GM23338 (cell line): ENCODE measurements at regions not wholly inside any gene's neighbourhood (a gene's known extent, or its start where the extent isn't known, plus 50 kb on each side); places are given as distances from the start of the nearest gene placed in this dataset.

Experiments
- ATAC-seq: fragments of 200-7000 bp; cut with Tn5 transposase; 3 replicates; pipeline ENCODE4 v1.9.1; 2020
- DNase-seq: peaks from one replicate; pipeline ENCODE4 v3.0.0-alpha.2; 2015; ENCODE audit warnings: low spot score
- H2AFZ ChIP-seq: fragments of 200-600 bp; sonication (generic); 2 replicates; pipeline ENCODE4 v1.8.0; 2016; ENCODE audit warnings: antibody characterized with exemption, mild to moderate bottlenecking, moderate library complexity
- H3F3A ChIP-seq: fragments of 200-600 bp; sonication (generic); replicated peaks from 2 replicates; pipeline ENCODE4 v1.8.0; 2017; ENCODE audit warnings: antibody characterized with exemption, mixed run types, low read depth
- H3K27ac ChIP-seq: fragments of 200-600 bp; sonication (generic); 2 replicates; pipeline ENCODE4 v1.6.1; 2016; ENCODE audit warnings: low read depth
- H3K27me3 ChIP-seq: fragments of 200-600 bp; sonication (generic); 2 replicates; pipeline ENCODE4 v1.8.0; 2016; ENCODE audit warnings: mild to moderate bottlenecking, mixed run types, moderate library complexity; ENCODE audit not compliant: insufficient read depth
- H3K36me3 ChIP-seq: fragments of 200-600 bp; sonication (generic); 2 replicates; pipeline ENCODE4 v1.8.0; 2016; ENCODE audit warnings: mild to moderate bottlenecking; ENCODE audit not compliant: insufficient read depth
- H3K4me1 ChIP-seq: fragments of 200-600 bp; sonication (generic); 2 replicates; pipeline ENCODE4 v1.8.0; 2016; ENCODE audit warnings: mild to moderate bottlenecking, moderate library complexity; ENCODE audit not compliant: insufficient read depth
- H3K4me2 ChIP-seq: fragments of 200-600 bp; sonication (generic); 2 replicates; pipeline ENCODE4 v1.7.1; 2017; ENCODE audit warnings: mixed run types
- H3K4me3 ChIP-seq: fragments of 200-600 bp; sonication (generic); 2 replicates; pipeline ENCODE4 v1.6.1; 2016; ENCODE audit warnings: mixed run types
- H3K79me2 ChIP-seq: fragments of 200-600 bp; sonication (generic); replicated peaks from 2 replicates; pipeline ENCODE4 v1.8.0; 2017; ENCODE audit warnings: mild to moderate bottlenecking; ENCODE audit not compliant: insufficient read depth
- H3K9me2 ChIP-seq: fragments of 200-600 bp; sonication (generic); 2 replicates; pipeline ENCODE4 v1.8.0; 2017; ENCODE audit not compliant: insufficient read depth
- H4K20me1 ChIP-seq: fragments of 200-600 bp; sonication (generic); replicated peaks from 2 replicates; pipeline ENCODE4 v1.8.0; 2017; ENCODE audit warnings: mild to moderate bottlenecking; ENCODE audit not compliant: insufficient read depth
- H3K27ac Mint-ChIP-seq: 2 replicates; pipeline ENCODE4 v1.8.0; 2020; ENCODE audit warnings: inconsistent platforms, mild to moderate bottlenecking, moderate library complexity, mixed read lengths
- H3K27me3 Mint-ChIP-seq: 3 replicates; pipeline ENCODE4 v1.8.0; 2022; ENCODE audit warnings: low read depth, mild to moderate bottlenecking, moderate library complexity, mixed read lengths, inconsistent platforms; ENCODE audit not compliant: insufficient read depth, poor library complexity
- H3K36me3 Mint-ChIP-seq: 3 replicates; pipeline ENCODE4 v1.8.0; 2021; ENCODE audit warnings: low read depth, mild to moderate bottlenecking, inconsistent platforms, moderate library complexity, mixed read lengths
- H3K4me1 Mint-ChIP-seq: 3 replicates; pipeline ENCODE4 v1.8.0; 2020; ENCODE audit warnings: mild to moderate bottlenecking, inconsistent platforms, mixed read lengths
- H3K4me3 Mint-ChIP-seq: 3 replicates; pipeline ENCODE4 v1.8.0; 2021; ENCODE audit warnings: moderate library complexity, mild to moderate bottlenecking, inconsistent platforms, mixed read lengths
- H3K9me3 Mint-ChIP-seq: 3 replicates; pipeline ENCODE4 v1.8.0; 2020; ENCODE audit warnings: moderate library complexity, mild to moderate bottlenecking, inconsistent platforms, mixed read lengths
- CREB1 ChIP-seq: fragments of 250-450 bp; sonication (Bioruptor Pico); IDR thresholded peaks from 2 replicates; pipeline ENCODE4 v1.5.0; 2020; ENCODE audit warnings: low read depth, mild to moderate bottlenecking, moderate library complexity
- CTCF ChIP-seq, 2 experiments: fragments of 200-600 bp in 1 of 2; sonication (generic) in 1 of 2; conservative IDR thresholded peaks; 2 replicates each; pipeline versions ENCODE4 v1.5.1 to v1.6.1; 2016 to 2017; ENCODE audit warnings: antibody characterized with exemption in 2 of 2, low read depth in 2 of 2, mild to moderate bottlenecking in 2 of 2, moderate library complexity in 1 of 2
- EZH2 ChIP-seq: fragments of 200-600 bp; sonication (generic); IDR thresholded peaks from one replicate; pipeline ENCODE4 v1.8.0; 2017; ENCODE audit warnings: antibody characterized with exemption, mild to moderate bottlenecking, low read depth; ENCODE audit not compliant: unreplicated experiment
- EZH2phosphoT487 ChIP-seq: fragments of 200-600 bp; sonication (generic); IDR thresholded peaks from one replicate; pipeline ENCODE4 v1.8.1; 2018; ENCODE audit warnings: antibody characterized with exemption; ENCODE audit not compliant: unreplicated experiment
- JUNB ChIP-seq: IDR thresholded peaks from one replicate; pipeline ENCODE4 v1.6.1; 2016; ENCODE audit warnings: antibody characterized with exemption; ENCODE audit not compliant: unreplicated experiment
- NANOG ChIP-seq: IDR thresholded peaks from 2 replicates; pipeline ENCODE4 v1.6.1; 2016; ENCODE audit warnings: antibody characterized with exemption, borderline replicate concordance
- STAT1 ChIP-seq: IDR thresholded peaks from one replicate; pipeline ENCODE4 v1.6.1; 2016; ENCODE audit warnings: antibody characterized with exemption; ENCODE audit not compliant: unreplicated experiment
- ZNF114 ChIP-seq: fragments of 250-450 bp; sonication (Bioruptor Pico); IDR thresholded peaks from 2 replicates; pipeline ENCODE4 v1.5.0; 2020; ENCODE audit warnings: mild to moderate bottlenecking, moderate library complexity
- ZNF331 ChIP-seq: fragments of 250-450 bp; sonication (Bioruptor Pico); IDR thresholded peaks from 2 replicates; pipeline ENCODE4 v1.5.0; 2020; ENCODE audit warnings: low read depth, mild to moderate bottlenecking, moderate library complexity
- ZNF462 ChIP-seq: fragments of 250-450 bp; sonication (Bioruptor Pico); IDR thresholded peaks from 2 replicates; pipeline ENCODE4 v1.5.0; 2020; ENCODE audit warnings: mild to moderate bottlenecking, moderate library complexity
- TF ChIP-seq, protein P1 (sequence below): IDR thresholded peaks from 2 replicates; pipeline ENCODE4 v1.6.1; 2016; ENCODE audit warnings: antibody characterized with exemption

GRCh38 chr11:121914508-121915059, 201.4 kb downstream of the BLID start (continued):
- TF ChIP-seq CTCF (conservative IDR thresholded peaks at IDR 0.05; ENCODE audit: low read depth in 2 of 2), result no peak
- no peak for TF ChIP-seq ZNF331 (CRISPR knock-in tag)
- TF ChIP-seq EZH2, result no peak
- TF ChIP-seq, protein P1, sequence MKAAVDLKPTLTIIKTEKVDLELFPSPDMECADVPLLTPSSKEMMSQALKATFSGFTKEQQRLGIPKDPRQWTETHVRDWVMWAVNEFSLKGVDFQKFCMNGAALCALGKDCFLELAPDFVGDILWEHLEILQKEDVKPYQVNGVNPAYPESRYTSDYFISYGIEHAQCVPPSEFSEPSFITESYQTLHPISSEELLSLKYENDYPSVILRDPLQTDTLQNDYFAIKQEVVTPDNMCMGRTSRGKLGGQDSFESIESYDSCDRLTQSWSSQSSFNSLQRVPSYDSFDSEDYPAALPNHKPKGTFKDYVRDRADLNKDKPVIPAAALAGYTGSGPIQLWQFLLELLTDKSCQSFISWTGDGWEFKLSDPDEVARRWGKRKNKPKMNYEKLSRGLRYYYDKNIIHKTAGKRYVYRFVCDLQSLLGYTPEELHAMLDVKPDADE, result no peak

DNA sequence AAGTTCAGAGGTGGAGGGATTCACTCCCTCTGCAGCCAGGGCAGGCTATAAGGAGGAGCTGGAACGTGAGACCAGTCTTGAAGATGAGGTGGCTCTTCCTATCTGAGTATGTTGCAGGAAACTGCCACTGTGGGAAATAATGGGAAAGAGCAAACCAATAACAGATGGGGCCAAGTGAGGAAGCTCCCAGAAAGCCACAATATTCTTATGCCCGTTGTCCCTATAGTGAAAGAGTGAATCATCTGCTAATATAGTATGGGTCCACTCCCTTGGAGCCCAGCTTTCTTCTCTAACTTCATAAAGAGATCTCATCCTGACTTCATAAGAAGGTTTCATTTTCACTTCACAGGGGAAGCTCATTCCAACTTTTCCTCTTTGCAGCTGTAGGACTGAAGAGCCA, 206.4 kb downstream of the BLID start:
- no peak overlapping the region for H3K4me3 Mint-ChIP-seq
- H3K9me3 Mint-ChIP-seq, result 0 out of 3 replicates have a peak, but pooled peaks cover 3% of the 10 kb centered on the region
- DNase-seq (no peak), ATAC-seq (no peak)
- Histone ChIP-seq H3F3A (no peaks in the 10 kb centered on the region), H3K27me3 (no peaks in the 10 kb centered on the region), H3K79me2 (no peaks in the 10 kb centered on the region), H4K20me1 (no peaks in the 10 kb centered on the region), H2AFZ (no peak overlapping the region), H3K27ac (no peak overlapping the region), H3K4me3 (no peak overlapping the region), H3K9me2 (0 out of 2 replicates have a peak, but pooled peaks cover 9% of the 10 kb centered on the region), H3K36me3 (no peaks in the 10 kb centered on the region), H3K4me1 (no peaks in the 10 kb centered on the region; the same call in 1 of the 2 replicates), H3K4me2 (no peak overlapping the region)
- peaks cover 2% of the 10 kb centered on the region for H3K27me3 Mint-ChIP-seq
- peaks cover 6% of the 10 kb centered on the region; the same call in 2 of the 3 replicates for H3K4me1 Mint-ChIP-seq
- no peak for TF ChIP-seq CREB1
- no peak for TF ChIP-seq ZNF114 (CRISPR knock-in tag)
- no peaks in the 10 kb centered on the region for H3K36me3 Mint-ChIP-seq
- no peak overlapping the region for H3K27ac Mint-ChIP-seq

DNA sequence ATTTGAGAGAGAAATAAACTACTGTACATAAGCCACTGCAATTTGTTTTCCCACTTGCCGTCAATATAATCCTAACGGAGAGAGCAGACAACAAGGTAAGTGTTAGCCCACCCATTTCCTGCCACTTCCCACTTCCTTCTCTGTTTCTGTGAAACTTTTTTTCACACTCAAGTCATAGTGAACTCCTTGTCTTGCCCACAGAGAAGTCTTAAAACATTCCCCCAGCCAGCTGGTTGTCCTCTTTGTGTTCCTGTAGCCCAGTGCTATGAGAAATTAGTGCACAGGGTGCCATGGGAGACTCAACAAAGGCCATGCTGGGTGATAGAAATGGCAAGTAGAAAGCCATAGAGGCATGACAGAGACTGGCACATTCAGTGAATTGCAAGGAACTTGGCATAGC, 208.6 kb downstream of the BLID start:
- Histone ChIP-seq H3K27me3 (no peaks in the 10 kb centered on the region), H2AFZ (no peak overlapping the region), H3K36me3 (no peaks in the 10 kb centered on the region), H3K27ac (no peak overlapping the region), H3K79me2 (no peaks in the 10 kb centered on the region), H3K4me1 (no peaks in the 10 kb centered on the region; the same call in 1 of the 2 replicates), H4K20me1 (no peaks in the 10 kb centered on the region), H3F3A (no peaks in the 10 kb centered on the region), H3K4me2 (no peak overlapping the region), H3K4me3 (no peak overlapping the region), H3K9me2 (0 out of 2 replicates have a peak, but pooled peaks cover 9% of the 10 kb centered on the region)
- H3K9me3 Mint-ChIP-seq, result 0 out of 3 replicates have a peak, but pooled peaks cover 3% of the 10 kb centered on the region
- H3K36me3 Mint-ChIP-seq, result no peaks in the 10 kb centered on the region
- DNase-seq (no peak), ATAC-seq (no peak)
- no peak overlapping the region for H3K27ac Mint-ChIP-seq
- peaks cover 2% of the 10 kb centered on the region for H3K27me3 Mint-ChIP-seq
- peaks cover 6% of the 10 kb centered on the region; the same call in 2 of the 3 replicates for H3K4me1 Mint-ChIP-seq
- no peak overlapping the region for H3K4me3 Mint-ChIP-seq
- no peak for TF ChIP-seq JUNB
- no peak for TF ChIP-seq NANOG
- TF ChIP-seq ZNF331 (CRISPR knock-in tag), result no peak
- TF ChIP-seq EZH2phosphoT487, result no peak
- no peak for TF ChIP-seq ZNF462
- TF ChIP-seq STAT1, result no peak
